ENCODE measurements at regions not wholly inside any gene's neighbourhood (a gene's known extent, or its start where the extent isn't known, plus 50 kb on each side); places are given as distances from the start of the nearest gene placed in this dataset.

DNA sequence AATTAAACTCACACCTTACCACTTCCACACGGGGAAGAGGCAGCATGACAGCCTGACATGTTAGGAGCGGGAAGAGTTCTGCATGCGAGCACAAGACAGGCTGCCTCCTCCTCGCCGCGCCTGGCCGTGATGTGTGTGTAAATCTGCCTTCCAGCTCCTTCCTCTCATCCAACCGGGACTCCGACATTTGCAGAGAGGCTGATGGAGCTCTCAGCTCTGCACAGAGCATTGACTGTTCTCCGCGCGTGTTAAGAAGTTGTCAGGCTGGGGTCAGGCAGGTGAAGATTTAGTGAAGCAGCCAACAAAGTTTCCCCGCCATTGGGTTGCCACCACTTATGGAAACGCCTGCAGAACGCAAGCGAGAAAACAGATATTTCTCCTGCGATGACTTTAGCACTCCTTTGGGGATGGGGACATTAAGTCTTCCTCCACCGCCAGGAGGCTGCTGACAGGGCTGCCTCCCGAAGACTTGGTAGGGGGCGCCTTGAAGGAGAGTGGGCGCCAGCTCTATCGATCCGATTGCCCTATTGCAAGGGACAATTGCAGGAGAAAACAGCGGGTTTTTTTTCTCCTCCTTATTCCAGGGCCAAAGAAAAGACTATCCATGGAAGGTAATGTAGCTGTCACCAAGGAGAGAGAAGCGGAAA lies 213.9 kb upstream of the TSHZ3 start:
- DNase-seq = no peak

DNA sequence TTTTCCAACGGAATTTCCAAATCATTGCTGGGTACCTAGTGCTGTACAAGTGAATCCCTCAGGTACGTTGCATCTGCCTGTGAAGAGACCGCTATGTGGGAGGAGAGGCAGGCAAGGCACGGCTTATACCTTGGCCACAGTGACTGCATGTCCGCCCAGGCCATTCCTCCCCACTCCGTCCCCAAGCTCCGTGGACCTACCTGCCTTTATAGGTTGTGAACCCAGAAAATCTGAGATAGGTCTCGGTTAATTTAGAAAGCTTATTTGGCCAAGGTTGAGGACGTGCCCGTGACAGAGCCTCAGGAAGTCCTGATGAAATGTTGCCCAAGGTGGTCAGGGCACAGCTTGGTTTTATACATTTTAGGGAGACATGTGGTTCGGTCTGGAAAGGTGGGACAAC lies 218.5 kb upstream of the TSHZ3 start:
- DNase-seq = no peak

DNA sequence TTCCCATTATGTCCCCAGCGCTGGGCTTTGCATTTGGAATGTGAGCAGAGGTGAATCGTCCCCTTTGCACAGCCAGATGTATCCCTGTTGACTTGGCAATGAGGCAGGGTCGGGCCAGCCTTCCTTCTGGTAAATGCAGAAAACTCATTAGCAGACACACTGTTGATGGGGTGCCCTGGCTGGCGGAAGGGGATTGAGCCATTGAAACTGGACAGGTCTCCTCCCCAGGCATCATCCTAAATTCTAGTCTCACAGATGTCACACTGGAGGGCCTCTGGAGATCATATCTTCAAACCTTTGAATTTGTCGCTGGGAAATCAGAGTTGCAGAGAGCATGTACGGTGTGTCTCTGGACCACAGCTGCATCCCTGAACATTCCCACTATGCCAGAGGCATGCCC lies 219.5 kb upstream of the TSHZ3 start:
- DNase-seq = no peak

DNA sequence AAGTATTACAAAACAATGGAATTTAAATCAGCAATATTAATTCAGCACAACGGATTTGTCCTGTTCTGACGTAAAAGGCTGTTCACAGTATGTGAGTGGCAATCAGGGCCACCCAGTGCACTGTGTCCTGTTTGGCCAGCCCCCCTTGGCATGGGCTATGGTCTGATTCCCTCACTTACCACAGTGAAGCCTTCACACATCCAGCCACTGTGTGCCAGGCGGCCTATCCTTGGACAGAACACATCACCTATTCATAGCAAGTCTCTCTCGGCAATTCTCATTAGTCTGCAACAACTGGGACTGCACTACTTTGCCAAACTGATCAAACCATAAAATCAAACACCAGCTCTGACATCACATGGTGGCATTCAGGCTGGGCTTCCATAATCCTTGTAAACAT lies 221.5 kb upstream of the TSHZ3 start:
- no peak for DNase-seq

- DNase-seq = no peak
Observed at GRCh38 chr19:31572102-31572975, 223.1 kb upstream of the TSHZ3 start.

DNA sequence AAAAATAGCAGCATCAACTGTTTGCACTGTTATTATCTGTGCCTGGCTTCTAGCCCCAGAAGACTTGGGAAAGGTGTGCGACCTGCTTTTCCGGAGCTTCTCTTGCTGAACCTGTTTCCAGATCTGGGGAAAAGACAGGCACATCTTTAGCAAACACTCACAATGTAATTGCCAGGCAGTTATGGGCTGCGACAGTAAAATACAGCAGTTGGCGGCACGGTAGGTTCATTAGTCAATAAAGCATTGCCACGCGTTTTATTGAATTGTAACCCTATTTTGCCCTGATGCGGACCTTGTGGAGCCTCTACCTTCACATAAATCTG lies 223.7 kb upstream of the TSHZ3 start:
- no peak for DNase-seq

DNA sequence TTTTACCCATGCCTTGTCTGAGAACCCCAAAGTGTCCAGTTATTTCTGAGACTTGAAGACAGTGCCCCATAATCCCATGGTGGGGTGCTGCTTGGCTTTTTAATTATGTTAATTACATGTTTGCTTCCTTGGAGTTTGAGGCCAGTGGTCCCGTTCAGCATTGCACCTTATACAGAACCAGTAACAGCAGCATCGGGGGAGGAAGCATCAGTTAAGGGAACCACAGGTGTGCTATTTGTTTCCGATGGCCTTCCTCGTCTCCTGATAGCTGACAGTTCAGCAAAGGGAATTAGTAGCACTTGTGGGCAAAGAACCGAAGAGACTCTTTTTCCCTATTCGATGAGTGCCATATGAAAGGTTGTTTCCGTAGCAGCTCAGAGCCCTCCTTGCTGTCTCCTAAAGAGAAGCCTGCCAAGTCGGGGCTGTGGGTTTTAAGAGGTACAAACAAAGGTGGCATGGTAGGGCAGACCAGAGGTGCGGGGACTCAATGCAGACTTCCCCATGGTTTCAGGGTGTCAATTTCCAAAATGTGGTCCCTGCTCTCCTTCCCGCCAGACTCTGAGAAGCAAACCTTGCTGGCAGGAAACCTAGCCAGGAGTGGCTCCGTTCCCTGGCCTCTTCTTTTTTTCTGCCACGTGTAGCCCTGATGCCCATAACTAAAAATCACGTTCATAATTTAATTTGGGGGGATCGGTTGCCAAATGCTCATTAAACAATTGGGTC lies 225.2 kb upstream of the TSHZ3 start:
- DNase-seq = no peak

DNA sequence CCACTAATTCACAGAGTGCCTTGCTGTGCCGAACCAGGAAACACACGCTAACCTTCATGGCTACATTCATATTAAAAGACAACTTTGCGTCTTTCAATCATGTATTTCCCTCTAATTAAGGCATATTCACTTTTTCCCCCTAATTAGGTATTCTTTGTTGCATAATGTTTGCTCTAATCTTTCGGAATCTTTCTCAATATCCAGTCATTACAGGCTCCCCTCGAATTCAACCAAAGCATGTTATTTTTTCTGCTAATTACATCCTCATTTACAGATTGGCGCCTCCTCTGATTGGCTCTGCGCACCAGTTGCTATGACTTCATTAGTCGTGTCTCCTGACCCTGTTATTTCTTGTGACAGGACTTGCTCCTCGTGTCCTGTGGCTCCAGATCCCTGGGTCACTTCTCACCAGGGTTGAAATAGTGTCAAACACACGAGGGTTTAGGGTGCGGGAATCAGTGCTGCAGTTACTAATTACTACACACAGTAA lies 226.7 kb upstream of the TSHZ3 start:
- no peak for DNase-seq

DNA sequence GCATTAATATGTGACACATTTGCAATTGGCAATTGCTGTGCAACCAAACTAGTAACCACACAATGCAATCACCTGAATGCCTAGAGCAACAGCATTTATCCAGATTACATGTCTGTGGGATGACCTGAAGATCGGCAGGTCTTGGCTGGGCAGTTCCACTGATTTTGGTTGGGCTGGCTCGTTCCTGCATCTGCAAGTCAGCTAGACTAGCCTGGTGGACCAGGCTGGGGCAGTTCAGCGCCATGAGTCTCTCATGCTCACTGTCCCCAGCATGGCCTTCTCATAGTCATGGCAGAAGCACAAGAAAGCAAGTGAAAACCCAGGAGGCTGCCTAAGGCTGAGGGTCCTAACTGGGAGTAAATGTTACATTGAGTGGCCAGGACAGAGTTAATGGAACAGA lies 229.1 kb upstream of the TSHZ3 start:
- DNase-seq = no peak

- DNase-seq = no peak
Observed at GRCh38 chr19:31583148-31583547, 233.9 kb upstream of the TSHZ3 start.

DNA sequence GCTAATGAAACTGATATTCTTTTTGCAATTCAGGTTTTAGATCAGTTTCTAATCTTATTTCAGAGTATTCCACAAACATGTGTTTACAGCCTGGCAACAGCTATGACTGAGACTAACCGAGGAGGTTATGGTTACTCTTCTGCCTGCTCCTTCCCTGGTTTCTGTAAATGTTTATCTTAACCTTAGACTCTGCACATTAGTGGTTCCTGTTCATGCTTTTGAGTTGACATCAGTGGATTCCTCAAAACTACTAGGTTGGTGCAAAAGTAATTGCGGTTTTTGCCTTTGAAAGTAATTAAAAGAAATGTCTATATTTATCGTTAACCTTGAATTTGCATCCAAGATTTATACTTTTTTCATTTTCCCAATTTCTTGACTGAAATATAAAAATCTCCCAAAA lies 237.0 kb upstream of the TSHZ3 start:
- no peak for DNase-seq

GRCh38 chr19:31589109-31589508 lies 239.9 kb upstream of the TSHZ3 start:
- DNase-seq = no peak

DNA sequence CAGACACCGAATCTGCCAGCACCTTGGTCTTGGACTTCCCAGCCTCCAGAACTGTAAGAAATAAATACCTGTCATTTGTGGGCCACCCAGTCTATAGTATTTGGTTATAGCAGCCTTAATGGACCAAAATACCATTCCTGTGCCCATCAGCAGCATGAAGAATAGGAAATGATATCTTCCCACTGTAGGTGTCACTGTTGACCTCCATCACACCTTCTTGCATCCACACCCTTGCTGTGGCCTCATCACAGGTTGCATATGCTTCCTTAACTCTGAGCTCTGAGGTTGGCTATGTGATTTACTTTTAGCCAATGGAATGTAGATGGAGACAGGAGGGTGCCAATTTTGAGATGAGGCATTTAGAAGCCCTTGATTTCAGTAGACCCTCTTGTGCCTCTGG lies 242.0 kb upstream of the TSHZ3 start:
- DNase-seq = no peak

GRCh38 chr19:31592456-31592855 lies 243.2 kb upstream of the TSHZ3 start:
- no peak for DNase-seq

DNA sequence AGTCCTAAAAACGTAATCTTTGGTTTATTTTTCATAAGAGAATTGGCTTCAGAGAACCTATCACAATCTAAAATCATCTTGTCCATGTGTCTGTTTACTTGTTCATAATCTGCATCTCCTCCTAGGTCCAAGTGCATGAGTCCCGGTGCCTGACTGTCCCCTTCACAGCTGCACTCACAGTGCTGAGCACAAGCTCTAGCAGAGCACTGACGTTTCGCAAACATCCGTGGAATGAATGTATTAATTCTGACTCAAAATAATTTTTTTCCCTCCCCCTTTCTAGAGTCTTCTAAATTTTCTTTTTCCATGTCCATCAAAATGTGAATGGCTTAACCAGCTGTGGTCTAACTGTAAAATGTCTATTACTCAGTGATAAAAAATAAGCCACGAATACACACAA lies 245.5 kb upstream of the TSHZ3 start:
- no peak for DNase-seq

DNA sequence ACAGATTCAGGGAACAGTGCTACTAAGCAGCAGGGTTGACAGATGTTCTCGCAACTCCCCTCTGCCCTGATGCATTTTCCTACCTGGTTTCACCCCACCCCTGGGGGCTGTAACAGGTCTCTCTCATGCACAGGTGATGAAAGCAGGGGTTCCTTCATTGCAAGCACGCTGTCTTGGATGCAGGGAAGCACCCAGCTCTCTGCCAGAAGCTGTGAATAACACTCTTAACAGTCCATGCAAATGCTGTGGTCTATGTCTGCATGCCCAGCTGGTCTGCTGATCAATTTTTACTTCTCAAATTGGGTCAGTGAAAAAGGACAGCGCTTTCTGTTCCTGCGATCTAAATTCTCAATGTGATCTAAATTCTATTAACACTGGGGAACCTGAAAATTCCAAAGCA lies 246.3 kb upstream of the TSHZ3 start:
- no peak for DNase-seq

DNA sequence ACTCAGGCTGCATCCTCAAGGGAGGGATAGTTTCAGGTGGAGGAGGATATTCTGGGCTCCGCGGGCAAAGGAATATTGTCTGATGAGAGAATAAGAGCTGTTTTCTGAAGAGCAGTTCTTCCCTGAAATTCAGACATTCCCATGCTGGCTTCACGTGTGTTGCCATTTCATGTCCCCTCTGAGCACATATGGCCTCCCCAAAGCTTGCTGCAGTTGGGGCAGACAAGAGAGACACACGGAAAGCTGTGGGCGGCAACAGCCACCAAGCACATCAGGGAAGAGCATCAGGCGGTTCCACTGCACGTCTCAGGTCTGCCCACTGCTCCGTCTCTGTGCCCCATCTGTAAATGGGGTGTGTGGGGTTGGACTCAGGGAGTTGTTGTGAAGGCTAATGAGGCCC lies 247.5 kb upstream of the TSHZ3 start:
- DNase-seq = no peak

- no peak for DNase-seq
Observed at GRCh38 chr19:31597616-31598015, 248.4 kb upstream of the TSHZ3 start.

GRCh38 chr19:31598730-31599238 lies 249.5 kb upstream of the TSHZ3 start:
- no peak for DNase-seq

DNA sequence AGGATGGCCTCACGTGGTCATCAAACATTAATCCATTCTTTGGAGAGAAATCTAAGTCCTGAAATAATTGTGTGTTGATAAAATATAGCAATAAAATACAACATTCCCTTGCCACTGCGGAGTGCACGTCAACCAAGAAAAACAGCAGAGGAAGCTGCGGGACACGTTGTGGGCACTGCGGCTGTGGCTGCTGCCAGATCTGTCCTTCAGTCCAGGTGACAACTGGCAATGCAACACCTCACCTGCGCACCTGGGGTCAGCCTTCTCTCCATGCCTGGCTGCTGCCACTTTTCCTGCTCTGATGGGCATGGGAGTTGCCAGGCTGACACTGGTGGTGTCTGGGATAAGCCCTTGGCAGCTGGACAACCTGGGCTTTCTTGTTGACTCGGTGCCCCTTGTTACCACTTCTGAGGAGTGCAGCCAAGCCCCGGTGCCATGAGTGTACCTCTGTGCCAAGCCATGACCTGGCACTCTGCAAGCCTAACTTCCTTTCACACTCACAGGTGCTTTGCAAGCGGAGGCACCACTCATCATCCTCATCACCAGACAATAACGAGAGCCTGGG lies 251.6 kb upstream of the TSHZ3 start:
- DNase-seq = no peak

- no peak for DNase-seq
Observed at GRCh38 chr19:31601855-31602254, 252.6 kb upstream of the TSHZ3 start.

- no peak for DNase-seq
Observed at GRCh38 chr19:31602548-31602947, 253.3 kb upstream of the TSHZ3 start.

DNA sequence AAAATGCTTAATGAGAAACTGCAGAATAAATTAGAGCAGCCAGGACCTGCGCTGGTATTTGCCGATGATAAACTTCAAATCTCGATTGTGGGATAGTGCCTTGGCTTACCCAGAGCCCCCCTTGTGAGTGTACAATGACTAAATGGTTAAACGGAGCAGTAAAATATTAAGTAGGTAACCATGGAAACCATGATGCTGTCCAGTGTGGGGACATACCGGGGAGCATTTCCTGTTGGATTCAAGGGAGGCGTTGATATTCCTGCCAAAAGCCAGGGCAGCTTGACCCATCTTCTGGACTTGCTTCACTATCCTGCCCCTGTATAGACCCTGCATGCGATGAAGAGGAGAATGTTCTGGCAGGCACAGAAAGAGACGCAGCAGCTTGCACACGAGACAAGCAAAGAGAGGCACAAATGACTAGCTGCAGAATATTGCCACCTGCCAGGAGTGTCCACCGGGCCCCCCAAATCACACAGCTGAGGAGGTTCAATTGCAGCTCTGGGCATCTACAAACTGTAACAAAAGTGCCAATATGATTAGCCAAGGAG lies 255.3 kb upstream of the TSHZ3 start:
- DNase-seq = no peak

Measured in left hindlimb (tissue), 1 donor.